ENCODE measurements at regions not wholly inside any gene's neighbourhood (a gene's known extent, or its start where the extent isn't known, plus 50 kb on each side); places are given as distances from the start of the nearest gene placed in this dataset.
"Not testable (repeated sequence)": the region's sequence is repeated elsewhere in the genome, so short reads cannot be mapped to it uniquely, and the experiment has no call there.

DNA sequence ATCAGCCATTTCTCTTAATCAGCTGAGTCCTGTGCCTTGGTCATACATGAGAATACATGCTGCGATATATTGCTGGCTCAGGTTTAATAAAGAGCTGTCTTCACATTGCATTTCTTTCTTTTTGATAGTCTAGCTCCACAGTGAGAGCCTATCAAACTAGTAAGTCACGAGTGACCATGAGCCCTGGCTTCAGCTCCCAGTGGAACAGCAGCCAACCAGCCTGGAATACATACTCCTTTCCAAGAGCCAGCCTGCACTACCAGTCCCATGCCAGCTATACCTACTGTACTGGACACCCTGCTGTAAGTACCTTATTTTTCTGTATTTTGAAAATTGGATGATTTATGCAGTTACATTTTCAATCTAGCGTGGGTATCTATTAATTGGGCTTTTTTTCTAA is 98.0 kb upstream of the RBMS3 start:
- TF ChIP-seq, protein P1, sequence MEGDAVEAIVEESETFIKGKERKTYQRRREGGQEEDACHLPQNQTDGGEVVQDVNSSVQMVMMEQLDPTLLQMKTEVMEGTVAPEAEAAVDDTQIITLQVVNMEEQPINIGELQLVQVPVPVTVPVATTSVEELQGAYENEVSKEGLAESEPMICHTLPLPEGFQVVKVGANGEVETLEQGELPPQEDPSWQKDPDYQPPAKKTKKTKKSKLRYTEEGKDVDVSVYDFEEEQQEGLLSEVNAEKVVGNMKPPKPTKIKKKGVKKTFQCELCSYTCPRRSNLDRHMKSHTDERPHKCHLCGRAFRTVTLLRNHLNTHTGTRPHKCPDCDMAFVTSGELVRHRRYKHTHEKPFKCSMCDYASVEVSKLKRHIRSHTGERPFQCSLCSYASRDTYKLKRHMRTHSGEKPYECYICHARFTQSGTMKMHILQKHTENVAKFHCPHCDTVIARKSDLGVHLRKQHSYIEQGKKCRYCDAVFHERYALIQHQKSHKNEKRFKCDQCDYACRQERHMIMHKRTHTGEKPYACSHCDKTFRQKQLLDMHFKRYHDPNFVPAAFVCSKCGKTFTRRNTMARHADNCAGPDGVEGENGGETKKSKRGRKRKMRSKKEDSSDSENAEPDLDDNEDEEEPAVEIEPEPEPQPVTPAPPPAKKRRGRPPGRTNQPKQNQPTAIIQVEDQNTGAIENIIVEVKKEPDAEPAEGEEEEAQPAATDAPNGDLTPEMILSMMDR (IDR thresholded peaks at IDR 0.05; ENCODE audit: insufficient read depth, low read length, poor library complexity, severe bottlenecking): not testable (repeated sequence)
- TF ChIP-seq EZH2phosphoT487 (conservative IDR thresholded peaks at IDR 0.05; ENCODE audit: low read length): not testable (repeated sequence)
